Endodermal cell (in vitro differentiated cells): ENCODE measurements at regions not wholly inside any gene's neighbourhood (a gene's known extent, or its start where the extent isn't known, plus 50 kb on each side); places are given as distances from the start of the nearest gene placed in this dataset.

Experiments used
- DNase-seq: peaks from one replicate; pipeline ENCODE4 v3.0.0-alpha.2; 2017
- H3K27ac ChIP-seq: 2 replicates; pipeline ENCODE4 v1.5.1; 2013; ENCODE audit warnings: mild to moderate bottlenecking, low read depth, low read length, moderate library complexity
- H3K27me3 ChIP-seq: 2 replicates; pipeline ENCODE4 v1.6.1; 2013; ENCODE audit warnings: mild to moderate bottlenecking, low read length, moderate library complexity; ENCODE audit not compliant: insufficient read depth, control insufficient read depth, poor library complexity, severe bottlenecking
- H3K36me3 ChIP-seq: 2 replicates; pipeline ENCODE4 v1.7.0; 2013; ENCODE audit warnings: mild to moderate bottlenecking, low read length, moderate library complexity; ENCODE audit not compliant: control insufficient read depth, insufficient read depth
- H3K4me1 ChIP-seq: one replicate; pipeline ENCODE4 v1.7.0; 2013; ENCODE audit warnings: low read length; ENCODE audit not compliant: control insufficient read depth, insufficient read depth
- H3K4me3 ChIP-seq: 2 replicates; pipeline ENCODE4 v1.5.1; 2013; ENCODE audit warnings: mild to moderate bottlenecking, low read length, moderate library complexity
- H3K9ac ChIP-seq: 2 replicates; pipeline ENCODE4 v1.6.1; 2013; ENCODE audit warnings: mild to moderate bottlenecking, low read length, moderate library complexity; ENCODE audit not compliant: poor library complexity, severe bottlenecking; ENCODE audit errors: extremely low read depth
- H3K9me3 ChIP-seq: 2 replicates; pipeline ENCODE4 v1.6.1; 2013; ENCODE audit warnings: mild to moderate bottlenecking, low read length, moderate library complexity; ENCODE audit not compliant: control insufficient read depth
- H3K27ac Mint-ChIP-seq: 2 replicates; pipeline ENCODE4 v1.8.0; 2020; ENCODE audit warnings: mixed read lengths
- H3K27me3 Mint-ChIP-seq: 2 replicates; pipeline ENCODE4 v1.8.0; 2021; ENCODE audit warnings: mild to moderate bottlenecking, mixed read lengths; ENCODE audit not compliant: insufficient read depth
- H3K36me3 Mint-ChIP-seq: 2 replicates; pipeline ENCODE4 v1.8.0; 2020; ENCODE audit warnings: low read depth, mixed read lengths
- H3K4me1 Mint-ChIP-seq: 2 replicates; pipeline ENCODE4 v1.8.0; 2020; ENCODE audit warnings: mixed read lengths
- H3K4me3 Mint-ChIP-seq: 2 replicates; pipeline ENCODE4 v1.8.0; 2020; ENCODE audit warnings: mild to moderate bottlenecking, moderate library complexity, mixed read lengths
- H3K9me3 Mint-ChIP-seq: 2 replicates; pipeline ENCODE4 v1.8.0; 2020; ENCODE audit warnings: mild to moderate bottlenecking, mixed read lengths
- CTCF ChIP-seq: fragments of 200-600 bp; sonication (generic); conservative IDR thresholded peaks from 2 replicates; pipeline ENCODE4 v1.5.0; 2021; ENCODE audit warnings: antibody characterized with exemption, mild to moderate bottlenecking
- WGBS, 2 experiments: methylation state at CpG; one replicate each; pipeline versions ENCODE4 v1.1.5 to v1.1.7; 2013; ENCODE audit warnings: missing lambda C conversion rate in 2 of 2, mixed read lengths in 1 of 2; ENCODE audit not compliant: insufficient coverage in 1 of 2, insufficient read length in 1 of 2; 5-methylcytosine and 5-hydroxymethylcytosine counted together

- DNase-seq: no peak
Measured at GRCh38 chr7:84665339-84665738, 470.8 kb upstream of the SEMA3A start.

GRCh38 chr7:84664626-84665025, 470.0 kb upstream of the SEMA3A start:
- Mint-ChIP-seq H3K36me3 (no peaks in the 10 kb centered on the region), H3K4me3 (no peak overlapping the region), H3K27ac (no peak overlapping the region), H3K9me3 (no peaks in the 10 kb centered on the region), H3K27me3 (no peaks in the 10 kb centered on the region), H3K4me1 (peaks cover 18% of the 10 kb centered on the region)
- Histone ChIP-seq H3K9ac (no peak overlapping the region), H3K9me3 (no peaks in the 10 kb centered on the region), H3K27me3 (no peaks in the 10 kb centered on the region), H3K27ac (no peak overlapping the region), H3K4me3 (no peak overlapping the region), H3K36me3 (no peaks in the 10 kb centered on the region), H3K4me1 (no peaks in the 10 kb centered on the region)
- no peak for DNase-seq
- WGBS, 2 experiments: no CpG with 5 or more reads among the region's 1 CpG
- TF ChIP-seq CTCF: no peak

More at GRCh38 chr7:84665339-84665738, 470.8 kb upstream of the SEMA3A start:
- no peaks in the 10 kb centered on the region for H3K27me3 Mint-ChIP-seq
- Histone ChIP-seq H3K9me3 (no peaks in the 10 kb centered on the region), H3K27me3 (no peaks in the 10 kb centered on the region), H3K9ac (no peak overlapping the region), H3K4me3 (no peak overlapping the region), H3K27ac (no peak overlapping the region), H3K4me1 (no peaks in the 10 kb centered on the region), H3K36me3 (no peaks in the 10 kb centered on the region)
- 99 to 100% methylated on average over 1 to 2 of the region's 2 CpGs for WGBS, 2 experiments
- no peak for TF ChIP-seq CTCF
- no peak overlapping the region for H3K4me3 Mint-ChIP-seq
- no peaks in the 10 kb centered on the region for H3K9me3 Mint-ChIP-seq
- peaks cover 18% of the 10 kb centered on the region for H3K4me1 Mint-ChIP-seq
- H3K36me3 Mint-ChIP-seq: no peaks in the 10 kb centered on the region
- H3K27ac Mint-ChIP-seq: no peak overlapping the region

GRCh38 chr7:84663224-84663623, 468.6 kb upstream of the SEMA3A start:
- whole genome bisulfite sequencing, 2 experiments: 90% methylated on average over 1 of the region's 1 CpG; no CpG with 5 or more reads in 1 of the 2 experiments
- peaks cover 18% of the 10 kb centered on the region for H3K4me1 Mint-ChIP-seq
- Histone ChIP-seq H3K27ac (no peak overlapping the region), H3K4me1 (no peaks in the 10 kb centered on the region), H3K9me3 (no peaks in the 10 kb centered on the region), H3K9ac (no peak overlapping the region), H3K4me3 (no peak overlapping the region), H3K36me3 (no peaks in the 10 kb centered on the region), H3K27me3 (no peaks in the 10 kb centered on the region)
- no peaks in the 10 kb centered on the region for H3K9me3 Mint-ChIP-seq
- no peak for DNase-seq
- H3K36me3 Mint-ChIP-seq: no peaks in the 10 kb centered on the region
- H3K4me3 Mint-ChIP-seq: no peak overlapping the region
- H3K27me3 Mint-ChIP-seq: no peaks in the 10 kb centered on the region
- TF ChIP-seq CTCF: no peak
- no peak overlapping the region for H3K27ac Mint-ChIP-seq
